ENCODE measurements at regions not wholly inside any gene's neighbourhood (a gene's known extent, or its start where the extent isn't known, plus 50 kb on each side); places are given as distances from the start of the nearest gene placed in this dataset.

- DNase-seq, result no peak
- Mint-ChIP-seq H3K27ac (no peak overlapping the region), H3K4me3 (no peak overlapping the region), H3K36me3 (ENCODE audit: low read depth) (no peaks in the 10 kb centered on the region), H3K27me3 (no peaks in the 10 kb centered on the region), H3K4me1 (no peaks in the 10 kb centered on the region), H3K9me3 (no peaks in the 10 kb centered on the region)
- ChIA-PET POLR2A (no interaction called here), CTCF (no interaction called here)
These were observed 370.9 kb downstream of the NR2F2 start for GRCh38 chr15:96701443-96701842.

GRCh38 chr15:96701877-96702276, 371.4 kb downstream of the NR2F2 start:
- POLR2A ChIA-PET, result no interaction called here
- Mint-ChIP-seq H3K27ac (no peak overlapping the region), H3K4me1 (no peaks in the 10 kb centered on the region), H3K27me3 (no peaks in the 10 kb centered on the region), H3K4me3 (no peak overlapping the region), H3K9me3 (no peaks in the 10 kb centered on the region), H3K36me3 (ENCODE audit: low read depth) (no peaks in the 10 kb centered on the region)
- CTCF ChIA-PET, result interaction anchor here (0.9 kb wide), 1 partner anchor 13 kb away, joined by 3 read pairs; no protein-coding TSS in a partner anchor
- no peak for DNase-seq

- Mint-ChIP-seq H3K27me3 (no peaks in the 10 kb centered on the region), H3K4me3 (no peak overlapping the region), H3K27ac (no peak overlapping the region), H3K9me3 (no peaks in the 10 kb centered on the region), H3K36me3 (ENCODE audit: low read depth) (no peaks in the 10 kb centered on the region), H3K4me1 (no peaks in the 10 kb centered on the region)
- CTCF ChIA-PET, result interaction anchor here (0.9 kb wide), 1 partner anchor 12 kb away, joined by 3 read pairs; no protein-coding TSS in a partner anchor
- POLR2A ChIA-PET, result no interaction called here
- DNase-seq, result no peak
These were observed 372.1 kb downstream of the NR2F2 start for GRCh38 chr15:96702589-96702988.

- H3K27ac Mint-ChIP-seq, result no peak overlapping the region
- H3K36me3 Mint-ChIP-seq (ENCODE audit: low read depth), result no peaks in the 10 kb centered on the region
- no peaks in the 10 kb centered on the region for H3K4me1 Mint-ChIP-seq
- ChIA-PET POLR2A (no interaction called here), CTCF (no interaction called here)
- H3K27me3 Mint-ChIP-seq, result no peaks in the 10 kb centered on the region
- no peak for DNase-seq
- H3K9me3 Mint-ChIP-seq, result no peaks in the 10 kb centered on the region
- H3K4me3 Mint-ChIP-seq, result no peak overlapping the region
These were observed 372.6 kb downstream of the NR2F2 start for GRCh38 chr15:96703091-96703490.

- Mint-ChIP-seq H3K4me3 (no peak overlapping the region), H3K9me3 (no peaks in the 10 kb centered on the region), H3K4me1 (no peaks in the 10 kb centered on the region), H3K27me3 (no peaks in the 10 kb centered on the region), H3K27ac (no peak overlapping the region), H3K36me3 (ENCODE audit: low read depth) (no peaks in the 10 kb centered on the region)
- CTCF ChIA-PET, result no interaction called here
- DNase-seq, result no peak
- POLR2A ChIA-PET, result no interaction called here
These were observed 373.5 kb downstream of the NR2F2 start for GRCh38 chr15:96703794-96704550.

- no peak for DNase-seq
- Mint-ChIP-seq H3K4me3 (no peak overlapping the region), H3K27me3 (no peaks in the 10 kb centered on the region), H3K27ac (no peak overlapping the region), H3K4me1 (no peaks in the 10 kb centered on the region), H3K36me3 (ENCODE audit: low read depth) (no peaks in the 10 kb centered on the region), H3K9me3 (no peaks in the 10 kb centered on the region)
- POLR2A ChIA-PET, result no interaction called here
- CTCF ChIA-PET, result no interaction called here
These were observed 385.6 kb downstream of the NR2F2 start for GRCh38 chr15:96716075-96716474.

GRCh38 chr15:96716478-96716877, 386.0 kb downstream of the NR2F2 start:
- ChIA-PET POLR2A (no interaction called here), CTCF (no interaction called here)
- no peaks in the 10 kb centered on the region for H3K4me1 Mint-ChIP-seq
- no peaks in the 10 kb centered on the region for H3K27me3 Mint-ChIP-seq
- DNase-seq, result no peak
- H3K36me3 Mint-ChIP-seq (ENCODE audit: low read depth), result no peaks in the 10 kb centered on the region
- no peak overlapping the region for H3K4me3 Mint-ChIP-seq
- no peaks in the 10 kb centered on the region for H3K9me3 Mint-ChIP-seq
- no peak overlapping the region for H3K27ac Mint-ChIP-seq

GRCh38 chr15:96720251-96720650, 389.8 kb downstream of the NR2F2 start:
- CTCF ChIA-PET, result no interaction called here
- POLR2A ChIA-PET, result no interaction called here
- Mint-ChIP-seq H3K9me3 (no peaks in the 10 kb centered on the region), H3K27me3 (no peaks in the 10 kb centered on the region), H3K4me1 (no peaks in the 10 kb centered on the region), H3K36me3 (ENCODE audit: low read depth) (no peaks in the 10 kb centered on the region), H3K4me3 (no peak overlapping the region), H3K27ac (no peak overlapping the region)
- DNase-seq, result no peak

- no peaks in the 10 kb centered on the region for H3K4me1 Mint-ChIP-seq
- H3K27ac Mint-ChIP-seq, result no peak overlapping the region
- H3K9me3 Mint-ChIP-seq, result no peaks in the 10 kb centered on the region
- ChIA-PET POLR2A (no interaction called here), CTCF (no interaction called here)
- no peak overlapping the region for H3K4me3 Mint-ChIP-seq
- no peak for DNase-seq
- no peaks in the 10 kb centered on the region for H3K27me3 Mint-ChIP-seq
- no peaks in the 10 kb centered on the region for H3K36me3 Mint-ChIP-seq (ENCODE audit: low read depth)
These were observed 390.2 kb downstream of the NR2F2 start for GRCh38 chr15:96720656-96721055.

- H3K27me3 Mint-ChIP-seq, result no peaks in the 10 kb centered on the region
- no peaks in the 10 kb centered on the region for H3K4me1 Mint-ChIP-seq
- no peak overlapping the region for H3K27ac Mint-ChIP-seq
- POLR2A ChIA-PET, result no interaction called here
- H3K4me3 Mint-ChIP-seq, result no peak overlapping the region
- H3K36me3 Mint-ChIP-seq (ENCODE audit: low read depth), result no peaks in the 10 kb centered on the region
- no peak for DNase-seq
- CTCF ChIA-PET, result no interaction called here
- no peaks in the 10 kb centered on the region for H3K9me3 Mint-ChIP-seq
These were observed 398.1 kb downstream of the NR2F2 start for GRCh38 chr15:96728591-96728990.

GRCh38 chr15:96732704-96733103, 402.2 kb downstream of the NR2F2 start:
- Mint-ChIP-seq H3K4me1 (no peaks in the 10 kb centered on the region), H3K27me3 (no peaks in the 10 kb centered on the region), H3K9me3 (peaks cover 2% of the 10 kb centered on the region), H3K27ac (no peak overlapping the region), H3K4me3 (no peak overlapping the region), H3K36me3 (ENCODE audit: low read depth) (no peaks in the 10 kb centered on the region)
- POLR2A ChIA-PET, result no interaction called here
- no peak for DNase-seq
- CTCF ChIA-PET, result no interaction called here

GRCh38 chr15:96733721-96734120, 403.2 kb downstream of the NR2F2 start:
- no peak overlapping the region for H3K27ac Mint-ChIP-seq
- POLR2A ChIA-PET, result no interaction called here
- no peaks in the 10 kb centered on the region for H3K36me3 Mint-ChIP-seq (ENCODE audit: low read depth)
- DNase-seq, result no peak
- H3K9me3 Mint-ChIP-seq, result peaks cover 2% of the 10 kb centered on the region
- no peaks in the 10 kb centered on the region for H3K4me1 Mint-ChIP-seq
- H3K27me3 Mint-ChIP-seq, result no peaks in the 10 kb centered on the region
- CTCF ChIA-PET, result no interaction called here
- H3K4me3 Mint-ChIP-seq, result no peak overlapping the region

- Mint-ChIP-seq H3K27ac (no peak overlapping the region), H3K9me3 (peaks cover 2% of the 10 kb centered on the region), H3K27me3 (no peaks in the 10 kb centered on the region), H3K4me3 (no peak overlapping the region), H3K4me1 (no peaks in the 10 kb centered on the region), H3K36me3 (ENCODE audit: low read depth) (no peaks in the 10 kb centered on the region)
- ChIA-PET POLR2A (no interaction called here), CTCF (no interaction called here)
- no peak for DNase-seq
These were observed 405.2 kb downstream of the NR2F2 start for GRCh38 chr15:96735632-96736240.

GRCh38 chr15:96736384-96736783, 405.9 kb downstream of the NR2F2 start:
- ChIA-PET CTCF (no interaction called here), POLR2A (no interaction called here)
- no peaks in the 10 kb centered on the region for H3K4me1 Mint-ChIP-seq
- no peaks in the 10 kb centered on the region for H3K36me3 Mint-ChIP-seq (ENCODE audit: low read depth)
- H3K9me3 Mint-ChIP-seq, result peaks cover 2% of the 10 kb centered on the region
- no peak overlapping the region for H3K4me3 Mint-ChIP-seq
- no peak for DNase-seq
- H3K27me3 Mint-ChIP-seq, result no peaks in the 10 kb centered on the region
- H3K27ac Mint-ChIP-seq, result no peak overlapping the region

All from activated CD4-positive, alpha-beta T cell treated with anti-CD3 and anti-CD28 coated beads, Interleukin-2, amount 10 ng/mL, durations not matched to agents 7 days and 5 days (primary cell).